ENCODE measurements at regions not wholly inside any gene's neighbourhood (a gene's known extent, or its start where the extent isn't known, plus 50 kb on each side); places are given as distances from the start of the nearest gene placed in this dataset.

DNA sequence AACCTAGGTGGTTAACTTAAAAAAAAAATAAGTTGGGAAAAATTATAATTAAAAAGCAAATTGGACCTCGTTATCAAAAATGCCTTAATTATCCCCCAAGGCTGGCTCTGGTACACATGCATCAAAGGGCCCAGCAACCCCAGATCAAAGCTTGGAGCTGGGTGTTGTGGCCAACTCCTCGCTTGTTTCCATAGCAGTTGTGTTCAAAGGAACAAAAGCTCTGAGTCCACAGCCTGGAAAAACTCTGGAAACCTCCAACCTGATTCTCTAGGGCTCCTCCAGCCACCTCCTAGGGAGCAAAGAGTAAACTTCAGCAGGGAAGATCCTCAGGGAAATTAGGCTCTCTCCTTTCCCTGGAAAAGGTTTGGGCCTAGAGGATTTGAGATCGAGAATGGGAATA, 149.4 kb downstream of the NXPE2 start:
- peaks cover 5% of the 10 kb centered on the region for H3K9me3 Mint-ChIP-seq
- H3K36me3 Mint-ChIP-seq, result no peaks in the 10 kb centered on the region
- peaks cover 2% of the 10 kb centered on the region for H3K4me1 Mint-ChIP-seq
- TF ChIP-seq, protein P1, sequence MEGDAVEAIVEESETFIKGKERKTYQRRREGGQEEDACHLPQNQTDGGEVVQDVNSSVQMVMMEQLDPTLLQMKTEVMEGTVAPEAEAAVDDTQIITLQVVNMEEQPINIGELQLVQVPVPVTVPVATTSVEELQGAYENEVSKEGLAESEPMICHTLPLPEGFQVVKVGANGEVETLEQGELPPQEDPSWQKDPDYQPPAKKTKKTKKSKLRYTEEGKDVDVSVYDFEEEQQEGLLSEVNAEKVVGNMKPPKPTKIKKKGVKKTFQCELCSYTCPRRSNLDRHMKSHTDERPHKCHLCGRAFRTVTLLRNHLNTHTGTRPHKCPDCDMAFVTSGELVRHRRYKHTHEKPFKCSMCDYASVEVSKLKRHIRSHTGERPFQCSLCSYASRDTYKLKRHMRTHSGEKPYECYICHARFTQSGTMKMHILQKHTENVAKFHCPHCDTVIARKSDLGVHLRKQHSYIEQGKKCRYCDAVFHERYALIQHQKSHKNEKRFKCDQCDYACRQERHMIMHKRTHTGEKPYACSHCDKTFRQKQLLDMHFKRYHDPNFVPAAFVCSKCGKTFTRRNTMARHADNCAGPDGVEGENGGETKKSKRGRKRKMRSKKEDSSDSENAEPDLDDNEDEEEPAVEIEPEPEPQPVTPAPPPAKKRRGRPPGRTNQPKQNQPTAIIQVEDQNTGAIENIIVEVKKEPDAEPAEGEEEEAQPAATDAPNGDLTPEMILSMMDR (IDR thresholded peaks at IDR 0.05; ENCODE audit: unreplicated experiment), result no peak
- DNase-seq (ENCODE audit: low spot score in 2 of 2, unreplicated experiment in 2 of 2), result no peak
- H3K4me3 Mint-ChIP-seq, result no peak overlapping the region
- peaks cover 6% of the 10 kb centered on the region for H3K27me3 Mint-ChIP-seq (ENCODE audit: low read depth)
- no peak overlapping the region for H3K27ac Mint-ChIP-seq

DNA sequence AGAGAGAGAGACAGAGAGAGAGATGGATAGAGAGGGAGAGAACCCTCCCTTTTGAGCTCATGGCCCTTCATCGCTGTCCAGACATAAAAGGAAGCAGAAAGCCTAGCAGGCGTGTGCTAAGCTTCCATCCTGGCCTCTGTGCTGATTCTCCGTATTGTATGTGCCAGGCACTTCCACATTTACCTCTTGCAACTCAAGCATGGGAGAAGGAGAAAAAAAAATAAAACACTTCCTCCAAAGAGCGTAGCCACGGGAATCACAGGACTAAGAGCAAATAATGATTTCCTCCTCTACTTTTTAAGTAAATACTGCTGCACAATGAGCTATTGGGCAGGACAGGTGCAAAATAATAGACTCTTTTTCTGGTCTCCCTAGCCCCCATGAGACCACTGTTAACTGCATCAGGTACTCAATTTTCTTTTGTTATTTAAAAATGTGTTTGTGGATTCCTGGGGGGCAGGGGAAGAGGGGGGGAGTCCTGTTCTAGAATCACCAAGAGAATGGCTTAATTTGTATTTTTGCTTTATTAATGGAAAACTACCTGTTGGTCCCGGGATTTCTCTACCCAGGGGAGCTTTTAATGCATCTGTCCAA, 154.3 kb downstream of the NXPE2 start:
- peaks cover 29% of the 10 kb centered on the region for H3K27me3 Mint-ChIP-seq (ENCODE audit: low read depth)
- peaks cover 11% of the 10 kb centered on the region for H3K9me3 Mint-ChIP-seq
- H3K27ac Mint-ChIP-seq, result no peak overlapping the region
- H3K36me3 Mint-ChIP-seq, result no peaks in the 10 kb centered on the region
- TF ChIP-seq, protein P1 (IDR thresholded peaks at IDR 0.05; ENCODE audit: unreplicated experiment), result no peak
- H3K4me1 Mint-ChIP-seq, result no peaks in the 10 kb centered on the region
- no peak overlapping the region for H3K4me3 Mint-ChIP-seq
- no peak for DNase-seq (ENCODE audit: low spot score in 2 of 2, unreplicated experiment in 2 of 2)

DNA sequence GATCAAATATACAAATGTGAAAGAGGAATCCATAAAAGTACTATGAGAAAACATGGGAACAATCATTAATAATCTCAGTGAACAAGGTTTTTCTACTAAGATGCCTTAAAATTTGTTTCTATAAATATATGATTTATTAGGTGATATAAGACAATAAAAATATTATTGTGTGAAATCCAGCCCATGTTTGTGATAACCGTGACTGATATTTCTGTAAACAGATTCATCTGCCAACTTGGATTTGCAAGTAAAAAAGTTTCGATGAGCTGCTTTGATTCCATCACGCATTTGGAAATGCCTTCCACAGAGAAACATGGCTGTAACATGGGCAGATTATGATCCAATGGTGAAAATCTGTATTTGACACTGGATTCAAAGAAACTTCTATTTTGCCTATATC, 157.8 kb downstream of the NXPE2 start:
- Mint-ChIP-seq H3K4me1 (no peaks in the 10 kb centered on the region), H3K36me3 (no peaks in the 10 kb centered on the region), H3K27ac (no peak overlapping the region), H3K9me3 (peaks cover 21% of the 10 kb centered on the region), H3K4me3 (no peak overlapping the region), H3K27me3 (ENCODE audit: low read depth) (peaks cover 29% of the 10 kb centered on the region)
- DNase-seq (ENCODE audit: low spot score in 2 of 2, unreplicated experiment in 2 of 2), result no peak
- TF ChIP-seq, protein P1 (IDR thresholded peaks at IDR 0.05; ENCODE audit: unreplicated experiment), result no peak

DNA sequence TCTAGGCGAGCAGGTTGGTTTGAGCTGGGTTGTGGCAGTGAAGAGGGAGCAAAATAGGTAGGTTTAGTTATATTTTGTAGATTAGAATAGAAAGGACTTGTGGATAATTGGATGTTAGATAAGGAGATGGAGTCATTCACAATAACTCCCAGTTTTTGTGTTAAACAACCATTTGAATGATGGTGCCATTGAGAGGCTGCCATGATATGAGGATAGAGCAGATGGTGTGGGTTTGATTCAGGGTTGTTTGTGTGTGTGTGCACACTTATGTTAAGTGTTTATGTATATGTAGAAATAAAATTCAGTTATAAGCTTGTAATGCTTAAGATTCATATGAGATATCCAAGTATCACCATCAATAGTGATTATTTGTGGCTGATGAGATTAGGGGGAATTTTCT, 166.6 kb downstream of the NXPE2 start:
- H3K4me1 Mint-ChIP-seq, result peaks cover 6% of the 10 kb centered on the region
- no peak overlapping the region for H3K4me3 Mint-ChIP-seq
- DNase-seq (ENCODE audit: low spot score in 2 of 2, unreplicated experiment in 2 of 2), result no peak
- H3K36me3 Mint-ChIP-seq, result no peaks in the 10 kb centered on the region
- H3K27ac Mint-ChIP-seq, result no peak overlapping the region
- TF ChIP-seq, protein P1 (IDR thresholded peaks at IDR 0.05; ENCODE audit: unreplicated experiment), result no peak
- H3K27me3 Mint-ChIP-seq (ENCODE audit: low read depth), result peaks cover 23% of the 10 kb centered on the region
- no peaks in the 10 kb centered on the region for H3K9me3 Mint-ChIP-seq

DNA sequence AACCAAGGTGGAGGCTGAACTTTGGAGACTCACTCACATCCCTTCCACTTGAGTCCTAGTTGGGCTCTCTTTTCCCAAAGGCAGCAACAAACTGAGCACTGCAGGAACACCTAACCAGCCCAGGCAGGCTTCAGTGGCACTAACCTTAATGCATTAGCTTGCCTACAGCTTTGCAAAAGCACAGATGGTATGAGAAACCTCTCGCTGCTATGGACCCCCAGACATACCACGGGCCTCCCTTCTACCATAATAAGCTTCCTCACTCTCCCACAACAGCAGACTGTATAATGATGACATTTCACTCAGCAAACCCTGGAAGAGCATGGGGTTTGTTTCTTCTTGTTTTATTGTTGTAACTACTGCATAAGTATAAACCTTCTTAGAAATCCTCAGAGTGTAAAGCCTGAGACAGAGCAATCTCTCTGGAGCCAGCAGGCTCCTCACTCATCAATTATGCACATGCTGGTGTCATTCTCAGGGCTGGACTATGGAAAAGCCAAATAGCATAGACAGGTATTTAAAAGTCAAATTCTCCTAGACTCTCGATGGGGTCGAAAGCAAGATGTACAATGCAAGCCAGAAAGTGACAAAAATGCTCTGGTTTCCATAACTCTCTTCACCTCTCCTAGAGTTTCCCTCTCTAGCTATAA, 167.6 kb downstream of the NXPE2 start:
- H3K9me3 Mint-ChIP-seq, result no peaks in the 10 kb centered on the region

More for the DNA sequence above, 167.6 kb downstream of the NXPE2 start:
- Mint-ChIP-seq H3K36me3 (no peaks in the 10 kb centered on the region), H3K4me3 (no peak overlapping the region), H3K27ac (no peak overlapping the region), H3K4me1 (peaks cover 6% of the 10 kb centered on the region), H3K27me3 (ENCODE audit: low read depth) (peaks cover 31% of the 10 kb centered on the region)
- no peak for DNase-seq (ENCODE audit: low spot score in 2 of 2, unreplicated experiment in 2 of 2)
- TF ChIP-seq, protein P1 (IDR thresholded peaks at IDR 0.05; ENCODE audit: unreplicated experiment), result no peak
